HepG2 (cell line): ENCODE measurements at regions not wholly inside any gene's neighbourhood (a gene's known extent, or its start where the extent isn't known, plus 50 kb on each side); places are given as distances from the start of the nearest gene placed in this dataset.

Experiments
- ATAC-seq: fragments of 200-7000 bp; cut with Tn5 transposase; 3 replicates; pipeline ENCODE4 v1.9.1; 2020; ENCODE audit warnings: mild to moderate bottlenecking, moderate library complexity
- BruUV-seq: library from RNA; stranded (reverse); fragments of 400-500 nt; replicated peaks from 2 replicates; lab custom pipeline; 2021; lab: Mats Ljungman, UMichigan
- CTCF ChIA-PET: fragments of 300-600 bp; formaldehyde crosslinking; extraction: SDS; loops from one replicate; lab custom pipeline; 2021; ENCODE audit warnings: low total read pairs, inconsistent platforms, low intra/inter-chr PET ratio; lab: Yijun Ruan, JAX
- POLR2A ChIA-PET: fragments of 350-600 bp; sonication (Branson Sonifier 250); formaldehyde crosslinking; loops from one replicate; lab custom pipeline; 2020; ENCODE audit warnings: antibody characterized with exemption, inconsistent platforms; lab: Yijun Ruan, JAX
- DNase-seq: peaks from one replicate; pipeline ENCODE4 v3.0.0-alpha.2; 2015; ENCODE audit warnings: low spot score
- FAIRE-seq: peaks from 3 replicates; lab custom pipeline; 2011; peaks lifted over from hg19 to GRCh38; lab: Jason Lieb, UNC
- H2AFZ ChIP-seq: one replicate; pipeline ENCODE4 v1.6.1; 2011; ENCODE audit warnings: low read length, inconsistent platforms
- H3K27ac ChIP-seq: fragments of 300-600 bp; 3 replicates; pipeline ENCODE4 v1.8.0; 2011; ENCODE audit warnings: mixed run types, mild to moderate bottlenecking, mixed read lengths, low read length, inconsistent platforms; ENCODE audit not compliant: insufficient read depth; ENCODE audit errors: extremely low read length
- H3K27me3 ChIP-seq, 2 experiments: fragments of 200-600 bp in 1 of 2; 2 replicates in 1 of 2; 3 replicates in 1 of 2; pipeline versions ENCODE4 v1.6.0 to v1.8.0; 2011; ENCODE audit warnings: low read length in 2 of 2, mild to moderate bottlenecking in 2 of 2, moderate library complexity in 2 of 2, inconsistent platforms in 1 of 2; ENCODE audit not compliant: insufficient read depth in 2 of 2, control insufficient read depth in 1 of 2
- H3K36me3 ChIP-seq, 2 experiments: fragments of 200-600 bp in 1 of 2; replicated peaks in 1 of 2; 2 replicates in 1 of 2; 3 replicates in 1 of 2; pipeline versions ENCODE4 v1.5.1 to v1.8.0; 2011; ENCODE audit warnings: low read length in 2 of 2, inconsistent platforms in 1 of 2; ENCODE audit not compliant: insufficient read depth in 2 of 2, control insufficient read depth in 1 of 2
- H3K4me1 ChIP-seq: 2 replicates; pipeline ENCODE4 v1.5.1; 2012; ENCODE audit warnings: low read length, inconsistent platforms; ENCODE audit not compliant: insufficient read depth
- H3K4me2 ChIP-seq: 2 replicates; pipeline ENCODE4 v1.6.0; 2011; ENCODE audit warnings: low read depth, low read length, inconsistent platforms
- H3K4me3 ChIP-seq, 3 experiments: fragments of 200-600 bp in 1 of 3; sonication (generic), shearing (Covaris generic) in 1 of 3; replicated peaks in 1 of 3; 2 replicates each; pipeline ENCODE4 v1.5.1; 2011 to 2016; ENCODE audit warnings: low read length in 3 of 3, inconsistent platforms in 2 of 3, low read depth in 2 of 3, mild to moderate bottlenecking in 2 of 3, control low read depth in 1 of 3, mixed read lengths in 1 of 3; ENCODE audit not compliant: insufficient read depth in 1 of 3
- H3K79me2 ChIP-seq: one replicate; pipeline ENCODE4 v1.6.1; 2011; ENCODE audit warnings: low read length, inconsistent platforms; ENCODE audit not compliant: insufficient read depth
- H3K9ac ChIP-seq: 2 replicates; pipeline ENCODE4 v1.6.0; 2011; ENCODE audit warnings: mild to moderate bottlenecking, low read depth, low read length, inconsistent platforms; ENCODE audit not compliant: insufficient read depth
- H3K9me3 ChIP-seq: 2 replicates; pipeline ENCODE4 v1.5.1; 2012; ENCODE audit warnings: mild to moderate bottlenecking, low read length
- H4K20me1 ChIP-seq: 2 replicates; pipeline ENCODE4 v1.6.0; 2011; ENCODE audit warnings: inconsistent platforms, mild to moderate bottlenecking, low read length, moderate library complexity; ENCODE audit not compliant: insufficient read depth
- CCAR2 ChIP-seq: fragments of 200-400 bp; formaldehyde crosslinking; optimal IDR thresholded peaks from 2 replicates; pipeline ENCODE3; 2018; ENCODE audit warnings: low read depth, mild to moderate bottlenecking, low read length, moderate library complexity
- MEF2D ChIP-seq: sonication (generic); formaldehyde crosslinking; IDR thresholded peaks from 2 replicates; pipeline ENCODE4 v1.5.1; 2020; ENCODE audit warnings: mild to moderate bottlenecking, missing genetic modification reagents
- MIER2 ChIP-seq: IDR thresholded peaks from 2 replicates; pipeline ENCODE4 v1.6.1; 2016; ENCODE audit warnings: missing biosample characterization, missing genetic modification reagents
- MTF2 ChIP-seq: sonication (generic); formaldehyde crosslinking; IDR thresholded peaks from 2 replicates; pipeline ENCODE4 v1.5.0; 2020; ENCODE audit warnings: missing genetic modification reagents, borderline replicate concordance
- NFE2 ChIP-seq: sonication (generic); formaldehyde crosslinking; IDR thresholded peaks from 2 replicates; pipeline ENCODE4 v1.4.0; 2020; ENCODE audit warnings: missing genetic modification reagents
- NFKBIZ ChIP-seq: IDR thresholded peaks from 2 replicates; pipeline ENCODE4 v1.6.1; 2018; ENCODE audit warnings: missing genetic modification reagents, missing compliant biosample characterization
- NR1H2 ChIP-seq: sonication (generic); formaldehyde crosslinking; IDR thresholded peaks from 2 replicates; pipeline ENCODE4 v1.8.1; 2022; ENCODE audit warnings: low read depth, missing genetic modification reagents, borderline replicate concordance
- SETDB1 ChIP-seq: sonication (generic); formaldehyde crosslinking; IDR thresholded peaks from 2 replicates; pipeline ENCODE4 v1.5.1; 2020; ENCODE audit warnings: missing genetic modification reagents, mild to moderate bottlenecking, borderline replicate concordance
- ZMYM4 ChIP-seq: sonication (generic); formaldehyde crosslinking; IDR thresholded peaks from 2 replicates; pipeline ENCODE4 v1.8.1; 2023; ENCODE audit warnings: mild to moderate bottlenecking, missing genetic modification reagents
- ZNF558 ChIP-seq: sonication (generic); formaldehyde crosslinking; IDR thresholded peaks from 2 replicates; pipeline ENCODE4 v1.9.0; 2022; ENCODE audit warnings: mild to moderate bottlenecking, missing genetic modification reagents, borderline replicate concordance
- ZNF605 ChIP-seq: sonication (generic); formaldehyde crosslinking; IDR thresholded peaks from 2 replicates; pipeline ENCODE4 v1.8.0; 2022; ENCODE audit warnings: mild to moderate bottlenecking, missing genetic modification reagents
- ZNF607 ChIP-seq: sonication (generic); formaldehyde crosslinking; IDR thresholded peaks from 2 replicates; pipeline ENCODE4 v1.5.1; 2020; ENCODE audit warnings: missing genetic modification reagents, mild to moderate bottlenecking, borderline replicate concordance
- ZSCAN20 ChIP-seq: sonication (generic); formaldehyde crosslinking; IDR thresholded peaks from 2 replicates; pipeline ENCODE4 v1.4.0; 2020; ENCODE audit warnings: missing genetic modification reagents, mild to moderate bottlenecking, borderline replicate concordance
- ZSCAN29 ChIP-seq: sonication (generic); formaldehyde crosslinking; conservative IDR thresholded peaks from 2 replicates; pipeline ENCODE4 v1.4.0; 2020; ENCODE audit warnings: mild to moderate bottlenecking, missing genetic modification reagents
- WGBS: methylation state at CpG from one replicate; pipeline ENCODE4 v1.1.6; 2017; ENCODE audit warnings: low lambda C conversion rate; 5-methylcytosine and 5-hydroxymethylcytosine counted together
- in situ Hi-C: cut with HindIII; loops from 2 replicates; pipeline ENCODE4 v1.10.0; 2017; ENCODE audit warnings: low pct_unique_long_range_greater_than_20kb; ENCODE audit not compliant: extremely low pct_ligation_motif_present
- intact Hi-C: fragments of 100-400 bp; cut with micrococcal nuclease; formaldehyde crosslinking; loops from one replicate; pipeline ENCODE4 v1.10.0; 2022; ENCODE audit not compliant: unreplicated experiment
- TF ChIP-seq, protein P1 (sequence below): sonication (generic); formaldehyde crosslinking; IDR thresholded peaks from 2 replicates; pipeline ENCODE4 v1.8.0; 2023; ENCODE audit warnings: mild to moderate bottlenecking, missing genetic modification reagents
- TF ChIP-seq, protein P2 (sequence below): sonication (generic); formaldehyde crosslinking; IDR thresholded peaks from 2 replicates; pipeline ENCODE4 v1.5.0; 2020; ENCODE audit warnings: mild to moderate bottlenecking, missing genetic modification reagents, borderline replicate concordance
- TF ChIP-seq, protein P3 (sequence below): IDR thresholded peaks from 2 replicates; pipeline ENCODE4 v1.6.1; 2012; ENCODE audit warnings: inconsistent platforms
- TF ChIP-seq, protein P4 (sequence below): sonication (generic); formaldehyde crosslinking; IDR thresholded peaks from 2 replicates; pipeline ENCODE4 v1.5.0; 2020; ENCODE audit warnings: missing genetic modification reagents
- TF ChIP-seq, protein P5 (sequence below): sonication (generic); formaldehyde crosslinking; IDR thresholded peaks from 2 replicates; pipeline ENCODE4 v1.5.0; 2020; ENCODE audit warnings: missing genetic modification reagents, mild to moderate bottlenecking, borderline replicate concordance

DNA sequence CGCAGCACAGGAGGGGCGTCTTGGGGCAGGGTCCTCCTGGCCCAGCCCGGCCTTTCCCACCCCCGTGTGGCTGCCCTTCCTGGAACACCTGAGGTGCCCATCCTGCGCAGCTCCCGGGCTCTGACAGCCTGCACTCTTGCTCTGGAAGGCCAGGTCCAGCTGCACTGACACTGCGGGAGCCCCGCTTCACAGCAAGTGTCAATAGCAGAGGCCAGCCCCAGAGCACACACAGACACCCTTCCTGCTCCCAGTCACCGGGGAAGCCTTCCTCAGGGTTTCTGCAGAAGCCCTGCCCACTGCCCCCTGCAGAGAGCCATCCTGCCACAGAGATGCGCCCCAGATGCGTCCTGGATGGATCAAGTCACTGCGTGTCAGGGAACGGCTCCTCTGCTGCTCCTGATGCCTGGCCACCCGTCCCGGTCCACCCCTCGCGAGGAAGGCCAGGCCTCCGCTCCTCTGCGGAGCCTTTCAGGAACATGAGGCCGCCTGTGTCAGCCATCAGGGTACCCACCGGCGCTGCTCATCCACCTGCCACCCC, 519.2 kb upstream of the MYT1L start:
- Histone ChIP-seq H3K4me3 (no peak overlapping the region), H3K79me2 (no peaks in the 10 kb centered on the region), H4K20me1 (no peaks in the 10 kb centered on the region), H2AFZ (no peak overlapping the region), H3K36me3 (no peaks in the 10 kb centered on the region; a peak in 1 of 5 replicates), H3K4me1 (no peaks in the 10 kb centered on the region), H3K27ac (no peak overlapping the region), H3K9me3 (no peaks in the 10 kb centered on the region), H3K27me3 (peaks cover 0 to 15% of the 10 kb centered on the region in 2 experiments; a peak in 3 of 5 replicates), H3K9ac (no peak overlapping the region), H3K4me2 (no peak overlapping the region)
- WGBS = 50% methylated on average over 17 of the region's 22 CpGs
- peak; percentile 19 for ATAC-seq
- DNase-seq = no peak
- intact Hi-C loops (no loop called here), in situ Hi-C loops (no loop called here)
- no TSS peak for BruUV-seq
- POLR2A ChIA-PET = no interaction called here
- CTCF ChIA-PET = no interaction called here
- FAIRE-seq = no peak
- no peak for TF ChIP-seq NFKBIZ (CRISPR knock-in tag)
- TF ChIP-seq, protein P1, sequence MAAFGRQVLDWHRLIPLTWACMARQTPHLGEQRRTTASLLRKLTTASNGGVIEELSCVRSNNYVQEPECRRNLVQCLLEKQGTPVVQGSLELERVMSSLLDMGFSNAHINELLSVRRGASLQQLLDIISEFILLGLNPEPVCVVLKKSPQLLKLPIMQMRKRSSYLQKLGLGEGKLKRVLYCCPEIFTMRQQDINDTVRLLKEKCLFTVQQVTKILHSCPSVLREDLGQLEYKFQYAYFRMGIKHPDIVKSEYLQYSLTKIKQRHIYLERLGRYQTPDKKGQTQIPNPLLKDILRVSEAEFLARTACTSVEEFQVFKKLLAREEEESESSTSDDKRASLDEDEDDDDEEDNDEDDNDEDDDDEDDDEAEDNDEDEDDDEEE = no peak
- TF ChIP-seq, protein P2, sequence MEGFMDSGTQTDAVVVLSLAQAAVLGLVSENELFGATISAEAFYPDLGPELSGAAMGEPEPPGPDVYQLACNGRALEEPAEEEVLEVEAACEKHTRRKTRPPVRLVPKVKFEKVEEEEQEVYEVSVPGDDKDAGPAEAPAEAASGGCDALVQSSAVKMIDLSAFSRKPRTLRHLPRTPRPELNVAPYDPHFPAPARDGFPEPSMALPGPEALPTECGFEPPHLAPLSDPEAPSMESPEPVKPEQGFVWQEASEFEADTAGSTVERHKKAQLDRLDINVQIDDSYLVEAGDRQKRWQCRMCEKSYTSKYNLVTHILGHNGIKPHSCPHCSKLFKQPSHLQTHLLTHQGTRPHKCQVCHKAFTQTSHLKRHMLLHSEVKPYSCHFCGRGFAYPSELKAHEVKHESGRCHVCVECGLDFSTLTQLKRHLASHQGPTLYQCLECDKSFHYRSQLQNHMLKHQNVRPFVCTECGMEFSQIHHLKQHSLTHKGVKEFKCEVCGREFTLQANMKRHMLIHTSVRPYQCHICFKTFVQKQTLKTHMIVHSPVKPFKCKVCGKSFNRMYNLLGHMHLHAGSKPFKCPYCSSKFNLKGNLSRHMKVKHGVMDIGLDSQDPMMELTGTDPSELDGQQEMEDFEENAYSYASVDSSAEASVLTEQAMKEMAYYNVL (CRISPR knock-in tag) = no peak
- no peak for TF ChIP-seq ZSCAN20 (CRISPR knock-in tag)
- TF ChIP-seq, protein P3, sequence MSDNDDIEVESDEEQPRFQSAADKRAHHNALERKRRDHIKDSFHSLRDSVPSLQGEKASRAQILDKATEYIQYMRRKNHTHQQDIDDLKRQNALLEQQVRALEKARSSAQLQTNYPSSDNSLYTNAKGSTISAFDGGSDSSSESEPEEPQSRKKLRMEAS = no peak
- no peak for TF ChIP-seq NFE2 (CRISPR knock-in tag)
- no peak for TF ChIP-seq MEF2D (CRISPR knock-in tag)
- TF ChIP-seq, protein P4, sequence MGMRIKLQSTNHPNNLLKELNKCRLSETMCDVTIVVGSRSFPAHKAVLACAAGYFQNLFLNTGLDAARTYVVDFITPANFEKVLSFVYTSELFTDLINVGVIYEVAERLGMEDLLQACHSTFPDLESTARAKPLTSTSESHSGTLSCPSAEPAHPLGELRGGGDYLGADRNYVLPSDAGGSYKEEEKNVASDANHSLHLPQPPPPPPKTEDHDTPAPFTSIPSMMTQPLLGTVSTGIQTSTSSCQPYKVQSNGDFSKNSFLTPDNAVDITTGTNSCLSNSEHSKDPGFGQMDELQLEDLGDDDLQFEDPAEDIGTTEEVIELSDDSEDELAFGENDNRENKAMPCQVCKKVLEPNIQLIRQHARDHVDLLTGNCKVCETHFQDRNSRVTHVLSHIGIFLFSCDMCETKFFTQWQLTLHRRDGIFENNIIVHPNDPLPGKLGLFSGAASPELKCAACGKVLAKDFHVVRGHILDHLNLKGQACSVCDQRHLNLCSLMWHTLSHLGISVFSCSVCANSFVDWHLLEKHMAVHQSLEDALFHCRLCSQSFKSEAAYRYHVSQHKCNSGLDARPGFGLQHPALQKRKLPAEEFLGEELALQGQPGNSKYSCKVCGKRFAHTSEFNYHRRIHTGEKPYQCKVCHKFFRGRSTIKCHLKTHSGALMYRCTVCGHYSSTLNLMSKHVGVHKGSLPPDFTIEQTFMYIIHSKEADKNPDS (CRISPR knock-in tag) = no peak
- TF ChIP-seq MTF2 (CRISPR knock-in tag) = no peak
- no peak for TF ChIP-seq MIER2 (CRISPR knock-in tag)
- no peak for TF ChIP-seq ZMYM4 (CRISPR knock-in tag)
- TF ChIP-seq CCAR2 = no peak
- no peak for TF ChIP-seq SETDB1 (CRISPR knock-in tag)
- no peak for TF ChIP-seq ZNF558 (CRISPR knock-in tag)
- no peak for TF ChIP-seq ZNF605
- TF ChIP-seq ZSCAN29 (CRISPR knock-in tag) = no peak
- TF ChIP-seq NR1H2 = no peak
- TF ChIP-seq, protein P5, sequence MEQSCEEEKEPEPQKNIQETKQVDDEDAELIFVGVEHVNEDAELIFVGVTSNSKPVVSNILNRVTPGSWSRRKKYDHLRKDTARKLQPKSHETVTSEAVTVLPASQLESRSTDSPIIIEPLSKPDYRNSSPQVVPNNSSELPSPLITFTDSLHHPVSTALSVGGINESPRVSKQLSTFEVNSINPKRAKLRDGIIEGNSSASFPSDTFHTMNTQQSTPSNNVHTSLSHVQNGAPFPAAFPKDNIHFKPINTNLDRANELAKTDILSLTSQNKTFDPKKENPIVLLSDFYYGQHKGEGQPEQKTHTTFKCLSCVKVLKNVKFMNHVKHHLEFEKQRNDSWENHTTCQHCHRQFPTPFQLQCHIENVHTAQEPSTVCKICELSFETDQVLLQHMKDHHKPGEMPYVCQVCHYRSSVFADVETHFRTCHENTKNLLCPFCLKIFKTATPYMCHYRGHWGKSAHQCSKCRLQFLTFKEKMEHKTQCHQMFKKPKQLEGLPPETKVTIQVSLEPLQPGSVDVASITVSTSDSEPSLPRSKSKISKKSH (CRISPR knock-in tag) = no peak
- no peak for TF ChIP-seq ZNF607 (CRISPR knock-in tag)
